OCI-LY1 (cell line): ENCODE measurements at regions not wholly inside any gene's neighbourhood (a gene's known extent, or its start where the extent isn't known, plus 50 kb on each side); places are given as distances from the start of the nearest gene placed in this dataset.
"Not testable (repeated sequence)": the region's sequence is repeated elsewhere in the genome, so short reads cannot be mapped to it uniquely, and the experiment has no call there.

Experiments
- H2AFZ ChIP-seq: fragments of 200-600 bp; sonication (generic), shearing (Covaris generic); 2 replicates; pipeline ENCODE4 v1.6.0; 2014; ENCODE audit warnings: antibody characterized with exemption, mild to moderate bottlenecking, low read length
- H3F3A ChIP-seq: fragments of 200-600 bp; sonication (generic), shearing (Covaris generic); 2 replicates; pipeline ENCODE4 v1.6.0; 2014; ENCODE audit warnings: mild to moderate bottlenecking, antibody characterized with exemption, low read length, moderate library complexity; ENCODE audit not compliant: insufficient read depth
- H3K27ac ChIP-seq: fragments of 200-600 bp; sonication (generic); 2 replicates; pipeline ENCODE4 v1.5.1; 2014; ENCODE audit warnings: low read length, mixed run types, mild to moderate bottlenecking, low read depth; ENCODE audit not compliant: poor library complexity, severe bottlenecking
- H3K27me3 ChIP-seq: fragments of 200-600 bp; sonication (generic); 2 replicates; pipeline ENCODE4 v1.6.0; 2014; ENCODE audit warnings: antibody characterized with exemption, mild to moderate bottlenecking, low read length, moderate library complexity; ENCODE audit not compliant: insufficient read depth
- H3K36me3 ChIP-seq: fragments of 200-600 bp; sonication (generic); 2 replicates; pipeline ENCODE4 v1.6.1; 2014; ENCODE audit warnings: mild to moderate bottlenecking, antibody characterized with exemption, low read length, moderate library complexity, mixed read lengths; ENCODE audit not compliant: insufficient read depth
- H3K4me1 ChIP-seq: fragments of 200-600 bp; sonication (generic); 2 replicates; pipeline ENCODE4 v1.5.1; 2014; ENCODE audit warnings: mild to moderate bottlenecking, low read length, moderate library complexity; ENCODE audit not compliant: insufficient read depth, severe bottlenecking
- H3K4me2 ChIP-seq: fragments of 200-600 bp; sonication (generic), shearing (Covaris generic); 2 replicates; pipeline ENCODE4 v1.6.1; 2014; ENCODE audit warnings: low read length
- H3K4me3 ChIP-seq: fragments of 200-600 bp; sonication (generic); 2 replicates; pipeline ENCODE4 v1.5.1; 2014; ENCODE audit warnings: low read length, low read depth, mild to moderate bottlenecking, mixed read lengths; ENCODE audit not compliant: poor library complexity, severe bottlenecking
- H3K79me2 ChIP-seq: fragments of 200-600 bp; shearing (Covaris generic); 2 replicates; pipeline ENCODE4 v1.6.1; 2016; ENCODE audit warnings: mixed run types, low read length, mixed read lengths; ENCODE audit not compliant: insufficient read depth
- H3K9ac ChIP-seq: fragments of 200-600 bp; sonication (generic), shearing (Covaris generic); 2 replicates; pipeline ENCODE4 v1.6.1; 2014; ENCODE audit warnings: mild to moderate bottlenecking, low read length, mixed read lengths
- H3K9me2 ChIP-seq: fragments of 200-600 bp; sonication (generic), shearing (Covaris generic); 2 replicates; pipeline ENCODE4 v1.6.1; 2014; ENCODE audit warnings: low read depth, mild to moderate bottlenecking, low read length, mixed read lengths
- H3K9me3 ChIP-seq: fragments of 200-600 bp; shearing (Covaris generic); 2 replicates; pipeline ENCODE4 v1.6.1; 2014; ENCODE audit warnings: low read length, mixed read lengths
- H4K20me1 ChIP-seq: fragments of 200-600 bp; sonication (generic), shearing (Covaris generic); 2 replicates; pipeline ENCODE4 v1.6.0; 2016; ENCODE audit warnings: mild to moderate bottlenecking, low read length; ENCODE audit not compliant: insufficient read depth
- EZH2 ChIP-seq: fragments of 200-600 bp; sonication (generic), shearing (Covaris generic); IDR thresholded peaks from 2 replicates; pipeline ENCODE4 v1.8.0; 2017; ENCODE audit warnings: borderline replicate concordance, mixed run types, mild to moderate bottlenecking, antibody characterized with exemption, low read length, moderate library complexity, mixed read lengths
- TF ChIP-seq, protein P1 (sequence below): fragments of 200-600 bp; sonication (generic), shearing (Covaris generic); IDR thresholded peaks from 2 replicates; pipeline ENCODE4 v1.5.1; 2017; ENCODE audit warnings: mild to moderate bottlenecking, antibody characterized with exemption, low read length, moderate library complexity, mixed read lengths

DNA sequence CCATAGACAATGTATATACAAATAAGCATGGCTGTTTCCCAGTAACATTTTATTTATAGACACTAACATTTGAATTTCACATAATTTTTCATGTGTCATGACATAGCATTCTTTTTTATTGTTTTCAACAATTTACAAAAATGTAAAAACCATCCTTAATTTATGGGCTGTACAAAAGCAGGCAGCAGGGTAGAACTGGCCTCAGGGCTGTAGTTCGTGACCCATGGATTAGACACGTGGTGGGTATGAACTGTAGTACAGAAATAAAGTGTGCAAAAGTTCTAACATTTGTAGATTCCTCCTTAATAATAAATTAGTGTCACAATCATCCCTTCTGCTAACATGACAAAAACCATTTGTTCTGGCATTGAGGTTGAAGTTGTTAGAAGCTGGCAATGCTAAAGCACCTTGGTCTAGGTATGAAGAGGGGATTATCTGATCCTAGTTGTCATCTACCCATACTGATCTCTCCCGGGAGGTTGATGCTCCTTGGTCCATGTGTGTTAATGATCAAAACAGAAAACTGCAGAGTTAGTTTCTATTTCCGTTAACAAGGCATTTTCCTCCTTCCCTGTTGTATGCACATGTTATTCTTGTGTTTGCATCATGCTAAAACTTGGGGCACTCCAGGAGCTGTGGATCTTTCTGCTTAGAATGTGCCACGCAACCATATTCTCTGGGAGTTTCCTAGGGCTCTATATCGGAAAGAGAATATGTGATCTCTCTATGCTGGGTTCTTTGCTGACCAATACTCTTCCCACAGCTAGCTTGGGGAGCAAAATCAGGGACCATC lies 917.6 kb downstream of the TLE1 start:
- no peaks in the 10 kb centered on the region for H4K20me1 ChIP-seq
- H3K36me3 ChIP-seq: no peaks in the 10 kb centered on the region
- H3K27ac ChIP-seq: no peak overlapping the region
- H3K4me2 ChIP-seq: no peak overlapping the region
- no peak overlapping the region for H3K4me3 ChIP-seq
- no peak overlapping the region for H3K9ac ChIP-seq
- H2AFZ ChIP-seq: no peak overlapping the region
- no peaks in the 10 kb centered on the region for H3F3A ChIP-seq
- H3K4me1 ChIP-seq: no peaks in the 10 kb centered on the region
- TF ChIP-seq, protein P1, sequence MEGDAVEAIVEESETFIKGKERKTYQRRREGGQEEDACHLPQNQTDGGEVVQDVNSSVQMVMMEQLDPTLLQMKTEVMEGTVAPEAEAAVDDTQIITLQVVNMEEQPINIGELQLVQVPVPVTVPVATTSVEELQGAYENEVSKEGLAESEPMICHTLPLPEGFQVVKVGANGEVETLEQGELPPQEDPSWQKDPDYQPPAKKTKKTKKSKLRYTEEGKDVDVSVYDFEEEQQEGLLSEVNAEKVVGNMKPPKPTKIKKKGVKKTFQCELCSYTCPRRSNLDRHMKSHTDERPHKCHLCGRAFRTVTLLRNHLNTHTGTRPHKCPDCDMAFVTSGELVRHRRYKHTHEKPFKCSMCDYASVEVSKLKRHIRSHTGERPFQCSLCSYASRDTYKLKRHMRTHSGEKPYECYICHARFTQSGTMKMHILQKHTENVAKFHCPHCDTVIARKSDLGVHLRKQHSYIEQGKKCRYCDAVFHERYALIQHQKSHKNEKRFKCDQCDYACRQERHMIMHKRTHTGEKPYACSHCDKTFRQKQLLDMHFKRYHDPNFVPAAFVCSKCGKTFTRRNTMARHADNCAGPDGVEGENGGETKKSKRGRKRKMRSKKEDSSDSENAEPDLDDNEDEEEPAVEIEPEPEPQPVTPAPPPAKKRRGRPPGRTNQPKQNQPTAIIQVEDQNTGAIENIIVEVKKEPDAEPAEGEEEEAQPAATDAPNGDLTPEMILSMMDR: no peak
- TF ChIP-seq EZH2: no peak
- no peaks in the 10 kb centered on the region for H3K27me3 ChIP-seq
- H3K9me3 ChIP-seq: no peaks in the 10 kb centered on the region
- H3K79me2 ChIP-seq: no peaks in the 10 kb centered on the region
- no peaks in the 10 kb centered on the region for H3K9me2 ChIP-seq

DNA sequence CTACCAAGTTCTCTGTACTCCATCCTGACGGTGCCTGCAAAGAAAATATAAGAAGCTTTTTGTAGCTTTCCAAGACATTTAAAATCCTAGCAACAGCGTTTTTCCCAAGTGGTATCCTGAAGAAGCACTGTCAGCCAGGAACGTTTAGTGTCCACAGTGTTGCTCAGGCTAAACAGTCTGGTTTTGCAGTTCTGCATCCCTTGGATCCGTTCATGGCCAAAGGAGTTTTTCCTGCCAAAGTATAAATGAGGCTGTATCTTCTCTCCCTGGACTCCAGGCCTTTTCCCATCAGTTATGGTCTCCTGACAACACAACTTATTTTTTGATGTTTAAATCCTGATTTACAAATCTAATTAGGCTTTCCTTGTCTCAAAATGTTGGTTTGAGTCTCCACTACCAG lies 925.8 kb downstream of the TLE1 start:
- no peak overlapping the region for H3K4me3 ChIP-seq

DNA sequence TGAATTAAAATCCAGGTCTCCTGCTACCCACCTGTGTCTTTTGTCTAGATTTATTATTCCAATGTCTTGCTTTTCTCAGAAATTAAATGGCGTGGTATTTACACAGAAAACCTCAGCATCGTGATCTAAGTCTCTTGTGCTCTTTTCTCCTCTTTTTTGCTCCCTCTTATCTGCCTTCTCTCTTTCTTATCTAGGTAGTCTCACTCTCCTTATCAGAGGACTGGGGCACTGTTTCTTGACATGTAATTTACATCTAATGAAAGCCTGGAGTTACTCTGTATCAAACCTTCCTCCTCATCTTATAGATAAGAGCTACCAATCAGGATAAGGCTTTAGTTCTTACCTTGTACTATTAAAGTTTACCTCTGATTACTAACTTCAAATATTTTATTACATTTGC lies 933.8 kb downstream of the TLE1 start:
- Histone ChIP-seq H3K27me3 (no peaks in the 10 kb centered on the region), H4K20me1 (no peaks in the 10 kb centered on the region), H3K4me2 (no peak overlapping the region), H3K27ac (no peak overlapping the region), H3K9me2 (no peaks in the 10 kb centered on the region), H3K36me3 (no peaks in the 10 kb centered on the region), H3K4me3 (no peak overlapping the region), H3K79me2 (no peaks in the 10 kb centered on the region), H3F3A (no peaks in the 10 kb centered on the region), H3K4me1 (no peaks in the 10 kb centered on the region), H2AFZ (no peak overlapping the region), H3K9ac (no peak overlapping the region), H3K9me3 (no peaks in the 10 kb centered on the region)
- no peak for TF ChIP-seq EZH2
- TF ChIP-seq, protein P1: no peak

More for the DNA sequence above, 925.8 kb downstream of the TLE1 start:
- no peaks in the 10 kb centered on the region for H3K9me2 ChIP-seq
- H3K4me1 ChIP-seq: no peaks in the 10 kb centered on the region
- H4K20me1 ChIP-seq: no peaks in the 10 kb centered on the region
- no peaks in the 10 kb centered on the region for H3K79me2 ChIP-seq
- H3K27me3 ChIP-seq: no peaks in the 10 kb centered on the region
- H3K4me2 ChIP-seq: no peak overlapping the region
- H3K9me3 ChIP-seq: no peaks in the 10 kb centered on the region
- H3K9ac ChIP-seq: no peak overlapping the region
- H3K27ac ChIP-seq: no peak overlapping the region
- TF ChIP-seq, protein P1: no peak
- no peak for TF ChIP-seq EZH2
- H3K36me3 ChIP-seq: no peaks in the 10 kb centered on the region
- H2AFZ ChIP-seq: no peak overlapping the region
- H3F3A ChIP-seq: no peaks in the 10 kb centered on the region

DNA sequence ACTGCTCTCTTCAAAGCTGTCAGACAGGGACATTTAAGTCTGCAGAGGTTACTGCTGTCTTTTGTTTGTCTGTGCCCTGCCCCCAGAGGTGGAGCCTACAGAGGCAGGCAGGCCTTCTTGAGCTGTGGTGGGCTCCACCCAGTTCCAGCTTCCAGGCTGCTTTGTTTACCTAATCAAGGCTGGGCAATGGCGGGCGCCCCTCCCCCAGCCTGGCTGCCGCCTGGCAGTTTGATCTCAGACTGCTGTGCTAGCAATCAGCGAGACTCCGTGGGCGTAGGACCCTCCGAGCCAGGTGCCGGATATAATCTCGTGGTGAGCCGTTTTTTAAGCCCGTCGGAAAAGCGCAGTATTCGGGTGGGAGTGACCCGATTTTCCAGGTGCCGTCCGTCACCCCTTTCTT lies 942.3 kb downstream of the TLE1 start:
- H3K27ac ChIP-seq, H3K36me3 ChIP-seq, H3K4me3 ChIP-seq, H3K9me3 ChIP-seq, H3K9me2 ChIP-seq, H4K20me1 ChIP-seq, H3K27me3 ChIP-seq, H3K4me1 ChIP-seq, H3F3A ChIP-seq, H3K79me2 ChIP-seq, H2AFZ ChIP-seq, H3K4me2 ChIP-seq, H3K9ac ChIP-seq: not testable (repeated sequence)
